RCC 7860 (cell line): ENCODE measurements at regions not wholly inside any gene's neighbourhood (a gene's known extent, or its start where the extent isn't known, plus 50 kb on each side); places are given as distances from the start of the nearest gene placed in this dataset.

Source experiments
- DNase-seq: peaks from one replicate; pipeline ENCODE4 v3.0.0-alpha.2; 2015; ENCODE audit warnings: low spot score
- FAIRE-seq: peaks from 2 replicates; lab custom pipeline; 2012; peaks lifted over from hg19 to GRCh38; lab: Jason Lieb, UNC

- FAIRE-seq (no peak), DNase-seq (no peak)
Observed at GRCh38 chr1:244254467-244254866, 197.2 kb downstream of the ADSS2 start.

- no peak for FAIRE-seq
- no peak for DNase-seq
Observed at GRCh38 chr1:244255426-244255965, 196.2 kb downstream of the ADSS2 start.

- FAIRE-seq (no peak), DNase-seq (no peak)
Observed at GRCh38 chr1:244256086-244256676, 195.5 kb downstream of the ADSS2 start.

- FAIRE-seq (no peak), DNase-seq (no peak)
Observed at GRCh38 chr1:244264163-244264562, 187.5 kb downstream of the ADSS2 start.

- DNase-seq = no peak
- FAIRE-seq = no peak
Observed at GRCh38 chr1:244265507-244265906, 186.2 kb downstream of the ADSS2 start.

GRCh38 chr1:244269169-244269568 is 182.5 kb downstream of the ADSS2 start:
- DNase-seq (no peak), FAIRE-seq (no peak)

GRCh38 chr1:244271004-244271403 is 180.7 kb downstream of the ADSS2 start:
- DNase-seq = no peak
- FAIRE-seq = no peak

GRCh38 chr1:244271691-244272308 is 179.9 kb downstream of the ADSS2 start:
- no peak for FAIRE-seq
- no peak for DNase-seq

GRCh38 chr1:244272471-244273261 is 179.0 kb downstream of the ADSS2 start:
- DNase-seq (peak; percentile 77), FAIRE-seq (peak; percentile 84)

- DNase-seq = no peak
- FAIRE-seq = no peak
Observed at GRCh38 chr1:244273262-244273844, 178.4 kb downstream of the ADSS2 start.

- DNase-seq (peak; percentile 84), FAIRE-seq (peak; percentile 63)
Observed at GRCh38 chr1:244273845-244274619, 177.7 kb downstream of the ADSS2 start.

GRCh38 chr1:244276646-244277045 is 175.1 kb downstream of the ADSS2 start:
- FAIRE-seq (no peak), DNase-seq (no peak)

- FAIRE-seq = no peak
- DNase-seq = no peak
Observed at GRCh38 chr1:244280201-244280600, 171.5 kb downstream of the ADSS2 start.

GRCh38 chr1:244280859-244281258 is 170.8 kb downstream of the ADSS2 start:
- DNase-seq = no peak
- FAIRE-seq = no peak

- no peak for FAIRE-seq
- DNase-seq = no peak
Observed at GRCh38 chr1:244283772-244284171, 167.9 kb downstream of the ADSS2 start.

- no peak for DNase-seq
Observed at GRCh38 chr1:244284641-244285156, 167.0 kb downstream of the ADSS2 start.

GRCh38 chr1:244286341-244286740 is 165.4 kb downstream of the ADSS2 start:
- DNase-seq (no peak), FAIRE-seq (no peak)

More at GRCh38 chr1:244284641-244285156, 167.0 kb downstream of the ADSS2 start:
- no peak for FAIRE-seq

GRCh38 chr1:244287726-244288125 is 164.0 kb downstream of the ADSS2 start:
- no peak for DNase-seq
- no peak for FAIRE-seq

- DNase-seq (no peak), FAIRE-seq (no peak)
Observed at GRCh38 chr1:244288663-244289062, 163.0 kb downstream of the ADSS2 start.
